NCI-H82 (cell line): ENCODE measurements at regions not wholly inside any gene's neighbourhood (a gene's known extent, or its start where the extent isn't known, plus 50 kb on each side); places are given as distances from the start of the nearest gene placed in this dataset.

ENCODE experiments used
- DNase-seq: peaks from one replicate; lab custom pipeline; 2025; lab: John Stamatoyannopoulos, UW

DNA sequence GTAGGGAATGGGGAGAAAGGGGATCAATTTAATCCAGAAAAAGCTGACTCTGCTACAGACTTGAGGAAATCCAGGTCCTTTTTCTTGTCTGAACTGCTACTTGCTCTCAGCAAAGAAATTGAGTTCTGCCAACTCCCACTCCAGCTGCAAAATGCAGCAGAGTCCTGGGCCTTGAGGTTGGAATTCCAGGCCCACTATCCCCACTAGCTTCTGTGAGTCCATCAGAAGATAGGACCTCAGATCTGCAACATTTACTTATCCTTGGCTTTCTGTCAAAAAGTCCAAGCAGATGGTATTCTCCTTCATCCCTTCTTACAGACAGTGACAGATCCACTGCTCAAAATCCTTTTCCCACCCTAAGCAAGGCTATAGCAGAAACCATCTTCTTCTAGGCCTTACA, 219.2 kb downstream of the ARHGAP12 start:
- no peak for DNase-seq

DNA sequence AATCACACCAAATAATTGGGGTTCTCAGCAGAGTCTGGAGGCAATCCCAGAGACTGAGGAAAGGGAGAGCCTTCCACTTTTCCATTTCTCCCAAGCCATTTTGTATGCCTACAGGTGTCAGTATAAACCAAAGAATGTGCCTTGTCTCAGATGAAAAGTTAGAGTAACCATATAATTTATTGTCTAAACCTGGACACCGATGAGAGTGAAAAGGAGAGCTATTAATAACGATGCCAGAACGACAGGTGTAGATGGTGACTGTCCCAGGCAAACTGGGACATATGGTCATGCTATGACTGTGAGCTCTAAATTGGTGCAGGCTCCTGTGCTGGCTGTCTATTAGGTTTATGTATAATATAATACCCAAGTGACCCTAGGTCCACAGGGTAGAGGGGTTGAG, 219.6 kb downstream of the ARHGAP12 start:
- no peak for DNase-seq

DNA sequence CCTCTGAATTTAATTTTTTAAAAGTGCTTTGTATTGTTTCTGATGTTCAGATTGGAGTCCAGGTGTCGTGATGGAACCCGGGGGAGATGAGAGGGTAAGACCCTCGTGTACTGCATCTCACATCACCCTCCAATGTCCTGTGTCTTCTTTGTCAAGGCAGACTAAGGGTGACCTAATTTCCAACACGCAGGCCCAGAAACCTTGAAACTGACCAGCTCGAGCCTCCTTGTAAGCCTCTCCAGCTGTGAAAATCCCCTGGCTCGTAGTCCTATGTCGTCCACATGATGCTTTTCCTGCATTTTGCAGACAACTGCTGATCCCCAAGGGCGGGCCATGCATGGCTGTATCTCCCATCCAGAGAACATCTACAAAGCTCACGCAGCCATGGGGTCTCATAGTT, 220.2 kb downstream of the ARHGAP12 start:
- DNase-seq, result peak; percentile 26

DNA sequence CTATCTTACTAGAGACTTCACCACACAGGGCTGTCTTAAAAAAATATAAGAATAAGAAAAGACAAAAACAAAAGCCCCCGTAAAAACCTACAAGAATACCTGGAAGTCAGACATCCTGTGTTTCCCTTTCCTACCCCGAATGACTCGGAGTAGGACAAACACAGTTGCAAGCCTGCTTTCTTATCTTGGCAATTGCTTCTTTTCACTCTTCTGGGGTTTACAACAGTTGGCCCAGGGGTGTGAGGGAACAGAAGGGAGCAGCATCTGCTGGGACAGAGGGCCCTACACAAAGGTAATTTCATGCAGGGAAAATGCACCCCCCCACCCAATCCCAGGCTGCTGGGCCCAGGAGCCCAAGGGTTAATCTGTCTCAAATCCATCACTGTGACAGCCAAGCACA, 220.6 kb downstream of the ARHGAP12 start:
- peak; percentile 55 for DNase-seq

DNA sequence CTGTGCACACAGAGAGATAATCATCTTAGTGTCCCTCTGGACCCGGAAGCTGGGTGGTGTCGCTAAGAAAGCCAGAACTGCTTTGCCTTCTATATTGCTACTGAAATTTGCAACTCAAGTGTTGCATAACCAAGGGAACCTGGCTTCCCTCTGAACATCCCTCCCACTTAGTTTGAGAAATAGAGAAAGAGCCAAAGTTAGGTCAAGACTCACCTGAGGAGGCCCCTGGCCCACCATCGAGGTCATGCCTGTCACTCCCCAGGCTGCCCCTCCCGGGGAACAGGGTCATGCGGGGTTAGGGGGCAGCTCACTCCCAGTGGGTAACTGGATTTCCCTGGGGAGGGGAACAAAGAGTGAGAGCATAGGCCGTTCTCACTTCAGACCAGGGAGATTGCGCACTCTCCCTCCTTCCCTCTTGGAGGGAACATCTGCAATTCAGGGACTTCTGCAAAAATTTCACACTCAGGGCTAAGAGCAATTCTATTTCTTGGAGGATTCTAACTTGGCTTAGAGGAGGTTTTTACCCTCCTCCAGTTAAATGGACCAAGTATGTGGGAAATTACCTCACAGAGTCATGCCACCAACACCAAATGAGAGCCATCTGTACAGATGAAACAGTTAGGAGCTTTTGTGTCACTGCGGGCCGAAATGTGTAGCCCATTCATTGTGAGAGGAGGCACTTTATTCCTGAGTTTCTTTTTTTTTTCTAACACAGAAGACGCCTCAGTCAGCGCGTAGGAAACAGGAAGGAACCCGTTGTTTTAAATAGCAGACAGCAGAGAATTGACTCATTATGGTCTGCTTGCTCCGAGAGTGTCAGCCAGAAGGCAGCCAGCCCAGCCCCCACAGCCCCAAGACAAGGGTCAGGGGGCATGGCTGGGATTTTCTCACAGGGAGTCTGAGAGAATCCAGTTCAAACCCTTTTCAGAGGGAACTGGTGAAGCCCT, 221.3 kb downstream of the ARHGAP12 start:
- DNase-seq, result peak; percentile 6

DNA sequence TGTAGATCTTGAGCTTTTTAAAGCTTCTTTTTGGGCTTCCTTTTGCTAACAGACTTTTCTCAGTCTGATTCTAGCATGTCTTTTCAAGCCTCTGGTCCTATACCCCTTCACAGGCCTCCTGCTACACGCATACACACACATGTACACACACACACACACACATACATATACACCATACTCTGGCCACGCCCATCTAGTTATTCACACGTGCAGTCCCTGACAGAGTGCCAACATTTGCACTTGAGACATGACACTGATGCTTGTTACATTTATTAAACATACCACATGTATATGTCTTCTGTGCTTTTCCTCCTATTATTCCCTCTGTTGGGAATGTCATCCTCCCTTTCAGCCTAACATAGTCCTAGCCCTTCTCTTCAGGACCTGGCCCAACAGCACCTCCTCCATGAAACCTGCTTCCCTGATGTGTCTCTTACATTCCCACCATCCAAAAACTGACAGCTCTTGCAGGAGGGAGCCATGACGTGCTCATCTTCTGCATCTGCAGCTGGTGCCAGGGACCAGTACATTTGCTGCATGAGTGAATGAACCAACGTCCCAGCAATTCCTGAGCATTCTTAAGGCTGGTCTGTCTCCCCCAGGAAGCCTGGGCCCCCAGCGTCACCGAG, 222.1 kb downstream of the ARHGAP12 start:
- peak; percentile 17 for DNase-seq

DNA sequence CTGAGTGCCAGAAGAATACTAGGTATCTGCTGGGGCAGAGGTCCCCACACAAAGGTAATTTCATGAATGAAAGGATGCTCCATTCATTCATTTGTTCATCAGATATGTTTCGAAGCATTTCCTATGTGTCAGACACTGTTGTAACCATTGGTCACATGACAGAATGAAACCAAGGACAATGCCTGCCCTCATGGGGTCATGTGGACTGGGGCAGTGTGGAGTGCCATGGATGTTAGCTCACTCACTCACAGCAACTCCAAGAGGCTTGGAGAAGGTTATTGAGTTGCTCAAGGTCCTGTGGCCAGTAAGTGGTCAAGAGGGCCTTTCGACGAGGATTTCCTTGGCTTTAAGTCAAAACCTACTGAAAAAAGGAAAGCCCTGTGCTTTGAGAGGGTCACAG, 223.5 kb downstream of the ARHGAP12 start:
- no peak for DNase-seq

DNA sequence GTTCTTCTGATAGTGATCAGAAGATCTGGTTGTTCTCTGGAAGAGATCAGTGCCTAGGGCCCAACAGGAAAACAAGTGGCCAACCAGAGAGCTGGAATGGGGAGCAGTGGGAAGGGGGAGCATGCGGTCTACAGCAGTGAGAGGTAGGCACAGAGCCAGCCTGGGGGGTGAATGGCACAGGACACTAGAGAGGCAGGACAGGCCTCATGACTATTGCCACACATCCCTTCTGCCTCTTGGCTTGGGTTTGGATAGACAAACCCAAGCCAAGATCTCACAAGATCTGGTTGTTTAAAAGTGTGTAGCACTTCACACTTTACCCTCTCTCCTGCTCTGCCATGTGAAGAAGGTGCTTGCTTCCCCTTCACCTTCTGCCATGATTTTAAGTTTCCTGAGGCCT, 224.4 kb downstream of the ARHGAP12 start:
- no peak for DNase-seq

DNA sequence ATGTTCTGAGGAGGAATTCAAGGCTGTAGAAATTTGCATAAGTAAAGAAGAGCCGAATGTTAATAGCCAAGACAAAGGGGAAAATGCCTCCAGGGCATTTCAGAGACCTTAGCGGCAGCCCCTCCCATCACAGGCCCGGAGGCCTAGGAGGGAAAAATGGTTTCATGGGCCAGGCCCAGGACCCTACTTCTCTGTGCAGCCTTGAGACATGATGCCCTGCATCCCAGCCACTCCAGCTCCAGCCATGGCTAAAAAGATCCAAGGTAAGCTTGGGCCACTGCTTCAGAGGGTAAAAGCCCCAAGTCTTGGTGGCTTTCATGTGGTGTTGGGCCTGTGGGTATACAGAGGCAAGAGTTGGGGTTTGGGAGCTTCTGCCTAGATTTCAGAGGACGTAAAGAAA, 225.7 kb downstream of the ARHGAP12 start:
- no peak for DNase-seq

DNA sequence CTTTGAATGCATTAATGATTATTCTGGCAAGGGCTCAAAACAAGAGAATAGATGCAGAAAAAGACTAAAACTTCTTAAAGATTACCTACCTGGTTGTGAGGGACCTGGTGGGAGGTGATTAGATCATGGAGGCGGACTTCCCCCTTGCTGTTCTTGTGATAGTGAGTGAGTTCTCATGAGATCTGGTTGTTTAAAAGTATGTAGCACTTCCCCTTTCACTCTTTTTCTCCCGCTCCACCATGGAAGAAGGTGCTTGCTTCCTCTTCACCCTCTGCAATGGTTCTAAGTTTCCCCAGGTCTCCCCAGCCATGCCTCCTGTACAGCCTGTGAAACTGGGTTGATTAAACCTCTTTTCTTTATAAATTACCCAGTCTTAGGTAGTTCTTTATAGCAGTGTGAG, 226.6 kb downstream of the ARHGAP12 start:
- no peak for DNase-seq

DNA sequence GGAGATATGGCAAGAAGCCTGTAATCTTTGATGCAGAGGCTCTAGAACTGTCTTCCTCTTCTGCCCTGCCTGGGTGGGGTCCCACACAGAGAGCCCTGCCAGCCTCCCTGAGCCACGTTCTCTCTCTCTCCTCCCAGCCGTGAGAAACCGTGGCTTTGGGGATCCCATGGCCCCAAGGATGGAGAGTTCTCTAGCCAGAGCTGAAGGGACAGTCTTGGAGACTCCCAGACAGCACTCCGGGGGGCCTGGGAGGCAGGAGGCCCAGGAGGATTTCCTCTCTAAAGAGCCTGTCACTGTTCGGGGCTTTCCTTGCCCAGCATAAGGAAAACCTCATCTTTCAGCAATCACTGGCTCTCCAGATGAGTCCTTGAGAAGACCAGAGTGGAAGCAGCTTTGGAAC, 227.1 kb downstream of the ARHGAP12 start:
- no peak for DNase-seq

DNA sequence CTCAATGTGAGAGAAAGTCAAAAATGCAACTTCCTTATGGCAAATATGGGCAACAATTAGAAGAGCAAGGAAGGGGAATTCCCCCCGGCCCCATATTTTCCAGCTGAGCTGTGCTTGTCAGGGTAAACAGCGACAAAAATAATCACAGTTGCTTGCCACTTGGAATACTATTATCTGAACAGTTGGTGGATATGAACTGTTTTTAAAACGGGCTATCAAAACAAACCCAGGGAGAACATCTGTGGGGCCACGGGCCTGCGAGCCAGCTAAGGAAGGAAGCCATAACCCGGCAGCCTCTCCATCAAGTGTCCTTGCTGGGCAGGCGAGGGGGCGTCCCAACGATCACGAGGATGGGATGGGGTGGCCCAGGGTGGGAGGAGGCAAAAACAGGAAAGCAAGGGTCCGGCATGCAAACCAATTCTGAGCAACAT, 228.4 kb downstream of the ARHGAP12 start:
- no peak for DNase-seq

DNA sequence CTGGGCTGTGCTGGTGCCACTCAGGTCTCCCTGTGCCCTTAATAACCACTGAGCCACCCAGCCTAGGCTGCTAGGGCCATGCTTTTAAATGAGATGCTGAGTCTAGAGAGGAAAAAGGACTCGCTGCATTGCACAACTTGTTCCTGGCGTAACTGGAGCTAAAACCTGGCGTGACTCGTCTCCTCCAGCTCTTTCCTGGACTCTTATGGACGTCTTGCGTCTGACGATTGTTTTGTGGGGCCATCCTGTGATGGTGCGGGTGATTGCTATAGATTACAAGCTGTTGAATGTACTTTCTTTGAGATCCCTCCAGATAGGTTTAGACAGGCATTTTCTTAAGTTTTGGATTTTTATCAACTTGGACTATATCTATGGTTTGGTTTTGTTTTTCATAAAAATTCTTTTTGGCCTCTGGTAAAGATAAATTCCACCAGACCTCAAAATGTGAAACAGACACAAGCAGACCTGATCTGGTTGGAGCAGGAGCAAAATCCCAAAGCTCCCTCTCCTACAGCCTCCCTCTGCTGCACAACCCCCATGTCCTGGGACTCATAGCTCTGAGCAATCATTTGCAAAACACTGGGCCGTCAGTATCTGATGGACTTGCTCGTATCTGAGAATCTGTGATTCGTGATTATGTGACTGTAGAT, 230.3 kb downstream of the ARHGAP12 start:
- DNase-seq, result no peak

DNA sequence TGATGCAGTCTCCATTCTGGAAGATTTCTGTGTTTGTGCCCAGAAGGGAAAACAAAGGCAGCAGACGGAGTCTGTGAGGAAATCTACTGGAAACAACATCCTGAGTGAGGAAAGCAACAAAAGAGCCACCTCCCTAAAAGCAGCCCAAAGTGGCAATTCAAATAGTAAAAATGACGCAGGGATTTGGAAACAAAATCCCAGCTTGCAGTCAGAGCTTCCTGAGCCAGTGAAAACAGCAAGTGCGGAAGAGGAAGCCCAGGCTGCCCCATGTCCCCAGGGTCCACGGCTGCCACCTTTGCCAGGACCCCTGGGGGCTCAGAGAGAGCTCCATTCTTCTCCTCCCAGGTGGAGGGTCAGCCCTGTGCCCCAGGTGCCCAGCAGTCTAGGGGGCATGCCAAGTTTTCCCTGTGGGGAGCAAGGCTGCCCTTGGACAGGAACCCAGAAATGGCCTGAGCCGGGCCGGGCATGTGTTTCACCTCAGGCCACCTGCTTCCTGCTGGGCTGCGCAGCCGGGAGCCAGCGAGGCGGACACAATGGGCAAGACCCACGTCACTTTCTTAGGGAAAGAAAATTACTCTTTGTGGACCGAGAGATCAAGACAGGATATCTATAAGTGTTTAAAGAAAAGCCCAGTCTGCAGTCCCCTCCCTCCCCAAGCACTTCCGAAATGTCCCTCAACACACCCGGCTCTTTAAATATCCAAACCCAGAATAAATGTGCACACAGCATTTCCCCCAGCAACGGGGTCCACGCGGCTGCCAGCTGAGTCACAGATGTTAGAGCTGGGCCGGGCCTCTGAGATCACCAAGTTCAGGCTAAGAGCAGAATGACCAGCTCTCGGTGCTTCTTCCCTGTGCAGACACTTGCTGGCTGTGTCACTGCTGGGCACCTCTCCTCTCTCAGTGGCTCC, 231.1 kb downstream of the ARHGAP12 start:
- DNase-seq, result no peak

DNA sequence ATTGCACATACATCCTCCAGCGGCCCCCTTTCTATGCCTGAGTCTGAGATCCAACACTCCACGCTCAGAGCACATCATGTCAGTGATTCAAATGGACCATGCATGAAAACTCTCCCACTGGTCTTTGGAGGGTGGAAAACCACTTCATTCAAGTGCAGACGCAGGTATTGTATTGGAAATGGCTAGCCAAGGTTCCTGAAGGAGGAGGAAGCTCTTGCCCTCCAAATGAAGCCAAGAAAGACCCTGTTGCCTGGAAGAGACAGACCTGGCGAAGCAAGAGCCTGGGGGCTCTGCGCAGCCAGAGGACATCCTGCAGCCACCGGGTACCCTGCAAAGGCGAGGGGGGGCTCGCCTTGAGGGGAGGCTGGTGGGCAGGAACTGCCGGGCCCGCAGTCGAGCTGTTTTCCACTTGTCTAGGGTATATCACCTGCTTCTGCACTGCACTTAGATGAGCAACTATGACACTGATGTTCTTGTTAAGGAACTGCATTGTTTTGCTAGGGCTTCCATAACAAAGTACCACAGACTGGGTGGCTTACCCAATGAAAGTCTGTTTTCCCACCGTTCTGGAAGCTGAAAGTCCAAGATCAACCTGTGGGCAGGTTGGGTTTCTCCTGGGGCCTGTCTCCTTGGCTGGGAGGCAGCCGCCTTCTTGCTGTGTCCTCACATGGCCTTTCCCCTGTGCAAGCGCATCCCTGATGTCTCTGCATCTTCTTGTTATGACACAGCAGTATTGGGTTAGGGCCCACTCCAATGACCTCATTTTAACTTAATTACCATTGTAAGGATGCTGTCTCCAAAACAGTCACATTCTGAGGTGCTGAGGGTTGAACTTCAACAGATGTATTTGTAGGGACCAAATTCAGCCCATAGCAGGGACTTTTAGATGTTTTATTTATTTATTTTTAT, 233.4 kb downstream of the ARHGAP12 start:
- DNase-seq, result no peak

DNA sequence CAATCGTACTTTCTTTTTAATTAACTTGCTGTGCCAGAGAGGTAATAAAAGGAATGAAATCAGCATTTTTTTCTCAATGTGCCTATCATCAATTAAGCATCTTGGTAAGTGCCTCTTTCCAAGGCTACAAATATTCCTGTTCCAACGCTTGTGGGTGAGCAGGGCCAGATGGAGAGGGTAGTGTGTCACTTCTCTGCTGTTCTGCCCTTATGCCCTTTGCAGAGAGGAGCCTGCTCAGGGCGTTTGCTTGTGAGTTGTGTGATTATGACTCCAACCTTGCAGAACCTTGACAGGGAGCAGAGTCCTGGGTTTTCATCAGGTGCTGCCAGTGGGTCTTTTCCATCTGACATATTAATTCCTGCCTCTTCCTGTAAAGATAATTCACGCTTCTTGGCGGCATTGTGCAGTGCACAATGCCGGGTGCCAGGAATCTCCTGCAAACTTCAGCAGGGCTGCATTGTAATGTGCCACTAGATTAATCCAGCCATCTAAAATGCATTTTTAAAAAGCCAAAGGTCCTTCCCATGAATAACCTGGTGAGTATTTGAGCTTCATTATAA, 234.4 kb downstream of the ARHGAP12 start:
- no peak for DNase-seq

DNA sequence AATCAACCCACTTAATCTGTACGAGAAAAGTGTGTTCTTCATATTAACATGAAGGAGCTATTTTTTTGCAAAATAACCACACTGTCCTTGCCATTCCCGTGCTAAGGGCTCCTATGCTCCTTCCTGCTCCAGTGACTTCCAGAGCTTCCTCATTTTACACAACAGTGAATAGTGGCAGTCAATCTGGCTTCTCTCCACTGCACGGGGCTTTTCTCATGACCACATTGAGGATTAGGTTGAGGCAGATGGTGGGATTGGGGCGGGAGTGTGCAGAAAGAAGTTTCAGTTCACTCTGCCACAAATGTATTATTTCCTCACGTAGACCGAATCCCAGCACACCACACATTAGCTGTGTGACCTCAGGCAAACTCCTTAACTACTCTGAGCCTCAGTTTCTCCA, 235.1 kb downstream of the ARHGAP12 start:
- DNase-seq, result peak; percentile 53

DNA sequence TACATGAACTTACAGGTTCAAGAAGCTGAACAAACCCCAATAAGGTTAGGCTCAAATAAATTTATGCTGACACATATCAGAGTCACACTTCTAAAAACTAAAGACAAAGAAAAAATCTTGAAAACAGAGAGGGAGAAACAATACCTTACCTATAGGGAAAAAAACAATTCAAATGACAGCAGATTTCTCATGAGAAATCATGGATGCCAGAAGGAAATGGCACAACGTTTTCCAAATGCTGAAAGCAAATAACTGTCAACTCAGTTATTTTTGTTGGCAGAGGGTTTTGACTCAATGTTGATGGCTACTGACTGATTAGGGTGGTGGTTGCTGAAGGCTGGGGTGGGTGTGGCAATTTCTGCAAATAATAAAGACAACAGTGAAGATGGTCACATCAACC, 239.4 kb downstream of the ARHGAP12 start:
- DNase-seq, result no peak

DNA sequence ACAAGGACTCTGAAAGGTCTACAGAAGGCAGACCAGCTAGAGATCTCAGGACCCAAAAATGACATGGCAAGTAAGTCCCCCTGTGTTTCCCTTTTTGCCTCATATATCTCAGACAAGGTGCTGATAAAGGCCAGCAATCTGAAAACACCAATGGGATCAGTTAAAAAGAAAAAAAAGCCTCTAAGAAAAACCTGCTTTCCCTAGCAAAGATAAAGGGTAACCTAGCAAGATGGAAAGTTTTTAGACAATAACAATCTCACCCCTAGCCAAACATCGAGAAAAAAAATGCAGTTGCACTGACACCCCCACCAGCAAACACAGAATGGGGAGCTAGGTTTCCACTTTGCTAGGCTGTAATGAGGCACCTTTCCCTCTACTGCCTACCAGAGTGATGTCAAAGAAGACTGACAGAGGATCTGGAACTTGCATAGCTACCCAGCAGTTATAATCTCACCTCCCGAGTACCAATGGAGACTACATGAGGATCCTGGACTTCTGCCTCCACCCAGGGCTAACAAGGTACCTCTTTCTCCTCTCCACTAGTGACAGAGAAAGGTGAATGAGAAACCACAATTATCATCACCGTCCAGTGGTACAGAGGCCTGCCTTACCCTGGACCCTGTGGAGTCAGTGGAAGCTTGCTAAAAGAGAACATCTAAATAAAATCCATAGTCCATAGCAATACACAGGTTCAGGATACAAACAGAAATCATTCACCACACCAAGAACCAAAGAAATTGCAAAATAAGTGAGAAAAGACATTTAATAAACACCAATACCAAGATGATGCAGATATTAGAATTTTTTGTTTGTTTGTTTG, 240.8 kb downstream of the ARHGAP12 start:
- no peak for DNase-seq

DNA sequence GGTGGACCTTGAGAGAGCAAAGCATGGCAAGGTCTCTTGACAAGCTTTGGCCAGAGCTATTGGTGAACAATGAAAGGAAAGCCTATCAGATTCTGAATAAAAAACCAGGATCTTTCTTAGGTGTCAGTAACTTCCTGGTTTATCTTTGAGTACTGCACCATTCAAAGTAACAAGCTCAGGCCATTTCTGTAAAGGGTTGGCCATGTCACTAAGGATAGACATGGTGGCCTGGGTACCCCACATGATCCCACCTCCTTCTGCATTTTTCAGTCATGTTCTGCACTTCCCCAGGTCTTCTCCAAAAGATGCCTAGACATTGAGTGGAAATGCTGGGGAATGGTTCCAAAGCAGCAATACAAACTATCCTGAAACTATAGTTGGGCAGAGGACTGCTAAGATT, 242.0 kb downstream of the ARHGAP12 start:
- no peak for DNase-seq
